HG02759 (cell line): ENCODE measurements at regions not wholly inside any gene's neighbourhood (a gene's known extent, or its start where the extent isn't known, plus 50 kb on each side); places are given as distances from the start of the nearest gene placed in this dataset.
"Not testable (repeated sequence)": the region's sequence is repeated elsewhere in the genome, so short reads cannot be mapped to it uniquely, and the experiment has no call there.

Experiments used
- ATAC-seq: cut with Tn5 transposase; IDR thresholded peaks from one replicate; pipeline ENCODE4 v1.9.1; 2021; ENCODE audit warnings: mild to moderate bottlenecking, moderate library complexity; ENCODE audit not compliant: unreplicated experiment

GRCh38 chr11:13782390-13783075, 114.1 kb downstream of the FAR1 start:
- ATAC-seq: no peak

DNA sequence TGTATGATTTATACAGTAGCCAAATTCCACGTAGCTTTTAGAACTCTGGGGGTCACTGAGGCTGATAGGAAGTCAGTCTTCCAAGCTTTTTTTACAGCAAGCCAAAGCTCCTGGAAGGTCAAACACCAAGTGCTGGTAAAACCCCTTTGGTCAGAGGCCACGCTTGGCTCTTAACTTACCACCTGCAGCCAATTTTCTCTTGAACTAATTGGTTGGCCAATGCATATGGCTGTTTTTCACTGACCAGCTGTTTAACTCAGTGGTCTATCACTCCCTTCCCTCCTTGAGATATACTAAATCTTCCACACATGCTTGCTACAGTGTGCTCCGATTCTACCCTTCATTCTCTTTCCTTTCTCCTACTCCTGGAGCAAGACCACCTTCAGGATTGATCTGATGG, 116.0 kb downstream of the FAR1 start:
- ATAC-seq: no peak

DNA sequence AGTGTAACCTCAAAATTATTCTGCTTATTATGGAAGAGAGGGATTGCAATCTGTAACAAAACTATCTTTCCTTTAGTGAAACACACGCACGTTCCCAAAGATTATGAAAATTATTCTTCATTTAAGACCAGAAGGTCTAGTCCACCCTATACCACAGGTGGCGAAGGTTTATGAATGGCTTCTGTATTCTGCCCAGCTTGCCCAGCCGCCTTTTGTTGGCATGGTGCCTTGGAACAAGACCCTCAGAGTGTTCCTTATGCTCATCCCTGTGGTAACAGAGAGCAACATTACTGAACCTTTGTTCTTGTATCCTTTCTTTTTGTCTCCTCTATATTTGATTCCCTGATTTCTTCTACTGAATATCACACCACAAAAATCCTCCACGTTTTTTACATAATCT, 116.4 kb downstream of the FAR1 start:
- no peak for ATAC-seq

DNA sequence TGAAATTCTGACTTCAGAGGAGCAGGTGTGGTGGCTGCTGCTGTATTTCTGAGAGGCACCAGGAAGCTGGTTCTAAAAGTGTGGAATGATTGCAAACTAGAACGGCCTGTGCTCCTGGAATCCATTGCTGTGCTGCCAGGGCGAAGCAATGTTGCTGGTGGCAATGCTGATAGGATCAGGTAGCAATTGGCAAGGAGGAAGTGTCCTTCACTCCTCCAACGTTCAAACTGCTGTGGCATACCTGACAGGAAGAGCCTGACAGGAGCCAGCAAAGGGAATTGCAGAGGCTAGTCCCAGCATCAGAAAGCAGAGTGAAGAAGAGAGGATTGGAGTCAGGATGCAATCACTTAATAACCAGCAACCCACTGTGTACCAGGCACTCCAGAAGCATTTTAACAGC, 118.2 kb downstream of the FAR1 start:
- no peak for ATAC-seq

DNA sequence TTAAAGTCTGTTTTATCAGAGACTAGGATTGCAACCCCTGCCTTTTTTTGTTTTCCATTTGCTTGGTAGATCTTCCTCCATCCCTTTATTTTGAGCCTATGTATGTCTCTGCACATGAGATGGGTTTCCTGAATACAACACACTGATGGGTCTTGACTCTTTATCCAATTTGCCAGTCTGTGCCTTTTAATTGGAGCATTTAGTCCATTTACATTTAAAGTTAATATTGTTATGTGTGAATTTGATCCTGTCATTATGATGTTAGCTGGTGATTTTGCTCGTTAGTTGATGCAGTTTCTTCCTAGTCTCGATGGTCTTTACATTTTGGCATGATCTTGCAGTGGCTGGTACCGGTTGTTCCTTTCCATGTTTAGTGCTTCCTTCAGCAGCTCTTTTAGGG, 129.1 kb downstream of the FAR1 start:
- not testable (repeated sequence) for ATAC-seq

DNA sequence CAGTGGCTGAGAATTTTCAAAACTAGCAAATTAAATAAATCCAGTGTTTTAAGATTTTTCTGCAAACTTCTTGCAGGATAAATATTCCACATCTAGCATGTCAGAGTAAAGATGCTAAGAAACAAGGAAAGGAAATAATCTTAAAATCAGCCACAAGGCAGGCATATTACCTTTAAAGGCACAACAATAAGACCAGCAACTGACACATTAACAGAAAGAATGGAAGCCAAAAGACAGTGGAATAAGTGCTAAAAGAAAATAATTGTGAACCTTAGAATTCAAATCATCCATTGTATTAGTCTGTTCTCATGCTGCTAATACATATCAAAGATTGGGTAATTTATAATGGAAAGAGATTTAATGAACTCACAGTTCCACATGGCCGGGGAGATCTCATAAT, 132.4 kb downstream of the FAR1 start:
- ATAC-seq: no peak

GRCh38 chr11:13818325-13818724, 144.2 kb upstream of the SPON1 start:
- no peak for ATAC-seq

- ATAC-seq: no peak
Measured at GRCh38 chr11:13826505-13827278, 135.8 kb upstream of the SPON1 start.

DNA sequence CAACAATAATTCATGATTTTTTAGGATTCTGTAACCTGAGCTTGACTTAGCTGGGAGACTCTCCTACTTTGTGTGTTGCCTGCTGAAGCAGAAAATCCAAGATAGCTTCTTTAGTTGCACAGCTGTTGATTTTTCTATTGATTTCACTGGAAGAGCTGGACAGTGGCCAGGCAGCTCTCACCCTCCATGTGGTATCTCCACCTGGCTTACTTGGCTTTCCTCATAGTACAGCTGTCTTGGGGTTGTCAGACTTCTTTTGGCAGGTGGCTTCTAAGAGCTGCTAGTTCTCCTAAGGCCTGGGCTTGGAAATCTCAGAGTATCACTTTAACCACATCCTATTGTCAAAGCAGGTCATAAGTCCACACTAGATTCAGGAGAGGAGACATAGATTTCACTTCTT, 130.8 kb upstream of the SPON1 start:
- ATAC-seq: no peak

GRCh38 chr11:13834463-13834862, 128.1 kb upstream of the SPON1 start:
- ATAC-seq: no peak

GRCh38 chr11:13836666-13837065, 125.9 kb upstream of the SPON1 start:
- no peak for ATAC-seq

DNA sequence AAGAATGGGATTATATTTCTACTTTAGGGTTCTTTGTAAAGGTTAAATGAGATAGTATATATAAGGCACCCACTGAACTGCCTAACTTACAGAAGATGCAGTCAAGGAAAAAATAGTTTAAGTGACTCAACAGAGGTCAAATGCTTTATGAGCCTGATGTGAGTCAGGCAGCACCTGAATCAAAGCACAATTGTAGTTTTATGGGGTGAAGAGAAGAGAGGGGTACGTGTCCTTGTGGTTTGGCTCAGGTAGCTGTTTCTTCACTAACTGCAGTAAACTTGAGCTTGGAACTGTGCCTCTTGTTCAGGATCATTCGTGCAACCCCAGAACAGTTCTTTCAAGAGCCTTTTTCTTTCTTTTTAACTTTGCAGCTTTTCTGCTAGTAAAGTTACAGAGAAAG, 125.2 kb upstream of the SPON1 start:
- no peak for ATAC-seq

DNA sequence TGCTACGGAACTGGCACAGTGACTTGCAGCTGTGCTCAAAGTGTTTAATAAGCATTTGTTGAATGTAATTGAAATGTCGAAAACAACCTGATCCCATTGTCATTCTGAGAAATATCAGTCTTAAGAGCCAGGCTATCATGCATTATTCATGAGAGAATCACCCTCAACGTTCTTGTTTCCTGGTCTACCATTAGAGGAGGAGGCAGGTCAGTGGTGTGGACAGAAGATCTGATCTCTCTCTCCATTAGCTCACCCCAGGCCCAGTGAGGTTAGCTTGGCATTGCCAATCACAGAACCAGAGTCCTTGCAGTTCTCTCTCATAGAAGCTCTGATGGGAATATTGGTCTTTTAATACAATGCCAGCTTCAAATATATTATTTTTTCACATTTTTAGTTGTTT, 121.1 kb upstream of the SPON1 start:
- no peak for ATAC-seq

GRCh38 chr11:13848031-13848430, 114.5 kb upstream of the SPON1 start:
- ATAC-seq: no peak

GRCh38 chr11:13850231-13851005, 112.1 kb upstream of the SPON1 start:
- ATAC-seq: no peak

- ATAC-seq: no peak
Measured at GRCh38 chr11:13851691-13852090, 110.8 kb upstream of the SPON1 start.

DNA sequence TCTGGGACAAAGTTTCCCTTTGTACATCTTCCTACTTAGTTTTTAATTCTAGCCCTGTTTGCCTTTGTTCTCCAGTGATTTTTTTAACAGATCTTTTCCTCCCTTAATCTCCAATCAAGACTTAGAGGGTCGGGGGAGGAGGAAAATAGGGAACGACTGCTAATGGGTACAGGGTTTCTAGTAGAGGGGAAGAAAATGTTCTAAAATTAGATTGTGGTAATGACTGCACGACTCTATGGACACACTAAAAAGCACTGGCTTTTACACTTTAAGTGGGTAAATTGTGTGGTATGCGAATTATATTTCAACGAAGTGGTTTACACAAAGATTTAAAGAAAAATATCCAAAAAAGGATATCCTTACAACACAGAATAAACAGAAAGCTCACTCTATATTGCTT, 110.0 kb upstream of the SPON1 start:
- no peak for ATAC-seq

- no peak for ATAC-seq
Measured at GRCh38 chr11:13857828-13858227, 104.7 kb upstream of the SPON1 start.

GRCh38 chr11:13859892-13860291, 102.6 kb upstream of the SPON1 start:
- ATAC-seq: no peak

DNA sequence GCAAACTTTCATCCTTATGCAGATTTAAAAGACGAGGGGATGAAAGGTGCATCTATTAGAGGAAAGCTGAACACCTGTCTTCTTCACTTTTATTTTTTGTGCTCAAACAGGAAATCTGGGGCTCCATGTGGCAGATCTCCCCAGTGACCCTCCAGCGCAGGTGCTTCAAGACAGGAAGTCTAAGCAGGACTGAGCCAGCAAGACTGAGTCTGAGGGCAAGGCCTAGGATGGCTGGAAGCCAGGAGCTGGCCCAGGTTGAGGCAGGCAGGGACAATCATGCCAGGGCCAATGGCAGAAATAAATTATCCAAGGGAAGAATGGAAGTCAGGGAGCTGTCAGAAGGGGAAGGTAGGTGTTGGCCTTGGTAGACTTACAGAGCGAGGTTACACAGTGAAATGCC, 101.1 kb upstream of the SPON1 start:
- ATAC-seq: no peak

DNA sequence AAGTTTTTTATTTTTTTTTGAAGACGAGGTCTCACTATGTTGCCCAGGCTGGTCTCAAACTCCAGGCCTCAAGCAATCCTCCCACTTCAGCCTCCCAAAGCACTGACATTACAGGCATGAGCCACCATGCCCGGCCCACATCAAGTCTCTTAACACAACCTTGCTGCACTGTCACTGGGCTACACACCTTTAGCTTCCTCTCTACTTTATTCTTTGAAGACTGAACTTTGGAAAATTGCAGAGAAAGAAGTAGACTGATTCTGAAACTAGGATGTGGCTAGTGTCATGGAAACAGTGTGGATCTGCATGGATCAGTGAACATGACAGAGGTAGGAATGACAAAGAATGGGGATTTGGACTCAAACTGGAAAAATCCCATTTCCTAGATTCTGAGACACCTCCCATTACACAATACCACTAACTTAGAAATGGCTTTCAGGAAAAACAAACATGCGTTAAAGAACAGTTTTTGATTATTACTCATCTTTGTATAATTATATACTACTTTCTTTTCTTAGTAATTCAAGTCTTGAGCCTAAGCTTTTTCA, 99.6 kb upstream of the SPON1 start:
- ATAC-seq: no peak
